Neural progenitor cell (in vitro differentiated cells): ENCODE measurements at regions not wholly inside any gene's neighbourhood (a gene's known extent, or its start where the extent isn't known, plus 50 kb on each side); places are given as distances from the start of the nearest gene placed in this dataset.

Experiments
- DNase-seq: peaks from one replicate; pipeline ENCODE4 v3.0.0-alpha.2; 2016; ENCODE audit warnings: low spot score
- H2AFZ ChIP-seq: fragments of 200-600 bp; sonication (generic); replicated peaks from 2 replicates; pipeline ENCODE4 v1.6.1; 2016; ENCODE audit warnings: antibody characterized with exemption
- H3F3A ChIP-seq: fragments of 200-600 bp; sonication (generic); 2 replicates; pipeline ENCODE4 v1.6.1; 2016; ENCODE audit warnings: antibody characterized with exemption, low read depth
- H3K27ac ChIP-seq: fragments of 200-600 bp; sonication (generic); 2 replicates; pipeline ENCODE4 v1.5.1; 2016; ENCODE audit warnings: mild to moderate bottlenecking
- H3K27me3 ChIP-seq: fragments of 200-600 bp; sonication (generic); 2 replicates; pipeline ENCODE4 v1.6.1; 2016; ENCODE audit warnings: mild to moderate bottlenecking, moderate library complexity
- H3K36me3 ChIP-seq: fragments of 200-600 bp; sonication (generic); 2 replicates; pipeline ENCODE4 v1.5.1; 2016
- H3K4me1 ChIP-seq: fragments of 200-600 bp; sonication (generic); 2 replicates; pipeline ENCODE4 v1.6.1; 2016; ENCODE audit warnings: mixed run types
- H3K4me2 ChIP-seq: fragments of 200-600 bp; sonication (generic); 2 replicates; pipeline ENCODE4 v1.6.1; 2016
- H3K4me3 ChIP-seq: fragments of 200-600 bp; sonication (generic); 2 replicates; pipeline ENCODE4 v1.5.1; 2016
- H3K79me2 ChIP-seq: fragments of 200-600 bp; sonication (generic); 2 replicates; pipeline ENCODE4 v1.6.1; 2016; ENCODE audit warnings: low read depth
- H3K9ac ChIP-seq: fragments of 200-600 bp; sonication (generic); 2 replicates; pipeline ENCODE4 v1.6.1; 2016
- H3K9me3 ChIP-seq: fragments of 200-600 bp; sonication (generic); 2 replicates; pipeline ENCODE4 v1.5.1; 2016; ENCODE audit warnings: low read depth
- H4K20me1 ChIP-seq: fragments of 200-600 bp; sonication (generic); 2 replicates; pipeline ENCODE4 v1.6.1; 2016; ENCODE audit warnings: low read depth
- H3K27ac Mint-ChIP-seq: 3 replicates; pipeline ENCODE4 v1.8.0; 2021; ENCODE audit warnings: mixed read lengths
- H3K27me3 Mint-ChIP-seq: 2 replicates; pipeline ENCODE4 v1.8.0; 2022; ENCODE audit warnings: low read depth, mild to moderate bottlenecking, inconsistent platforms, moderate library complexity, mixed read lengths; ENCODE audit not compliant: insufficient read depth
- H3K36me3 Mint-ChIP-seq: 3 replicates; pipeline ENCODE4 v1.8.0; 2021; ENCODE audit warnings: mixed read lengths
- H3K4me1 Mint-ChIP-seq: 3 replicates; pipeline ENCODE4 v1.8.0; 2021; ENCODE audit warnings: mixed read lengths
- H3K4me3 Mint-ChIP-seq: 3 replicates; pipeline ENCODE4 v1.8.0; 2021; ENCODE audit warnings: mild to moderate bottlenecking, moderate library complexity, mixed read lengths
- H3K9me3 Mint-ChIP-seq: 3 replicates; pipeline ENCODE4 v1.8.0; 2020; ENCODE audit warnings: mixed read lengths
- CTCF ChIP-seq: fragments of 200-600 bp; sonication (generic); IDR thresholded peaks from 2 replicates; pipeline ENCODE4 v1.5.1; 2017; ENCODE audit warnings: antibody characterized with exemption, mild to moderate bottlenecking
- EZH2 ChIP-seq: fragments of 200-600 bp; sonication (generic); IDR thresholded peaks from 2 replicates; pipeline ENCODE4 v1.6.1; 2017; ENCODE audit warnings: antibody characterized with exemption, mild to moderate bottlenecking, moderate library complexity
- EZH2phosphoT487 ChIP-seq: fragments of 200-600 bp; sonication (generic); IDR thresholded peaks from 2 replicates; pipeline ENCODE4 v1.6.1; 2017; ENCODE audit warnings: antibody characterized with exemption

DNA sequence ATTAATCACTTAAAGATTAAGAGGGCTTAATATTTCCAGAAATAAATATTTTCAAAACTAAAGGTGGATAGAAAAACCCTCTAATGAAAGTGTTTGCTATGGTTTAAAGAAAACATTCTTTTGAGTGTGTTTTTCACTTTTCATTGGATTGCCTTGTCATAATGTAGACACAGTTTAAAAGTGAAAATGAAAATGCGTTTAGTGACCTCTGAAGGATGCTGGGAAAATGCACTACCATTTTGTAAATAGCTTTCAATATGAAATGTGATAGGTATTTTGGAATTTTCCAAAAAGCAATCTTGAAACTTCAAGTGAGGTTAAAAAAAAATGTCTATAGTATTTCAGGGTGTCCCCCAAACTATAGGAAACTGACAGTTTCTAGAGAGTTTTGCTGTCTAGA is 642.2 kb downstream of the C4orf33 start:
- H3K9me3 ChIP-seq, result no peaks in the 10 kb centered on the region
- no peaks in the 10 kb centered on the region for H3K36me3 ChIP-seq
- no peak for DNase-seq
- H3K36me3 Mint-ChIP-seq, result no peaks in the 10 kb centered on the region
- peaks cover under 1% of the 10 kb centered on the region for H3K9me3 Mint-ChIP-seq
- H3K79me2 ChIP-seq, result no peaks in the 10 kb centered on the region
- H4K20me1 ChIP-seq, result no peaks in the 10 kb centered on the region
- H3K9ac ChIP-seq, result no peak overlapping the region
- H3K27ac ChIP-seq, result no peak overlapping the region
- no peaks in the 10 kb centered on the region for H3K27me3 ChIP-seq
- TF ChIP-seq EZH2phosphoT487 (no peak), CTCF (no peak), EZH2 (no peak)
- no peaks in the 10 kb centered on the region for H3F3A ChIP-seq
- no peak overlapping the region for H3K4me3 Mint-ChIP-seq
- no peak overlapping the region for H2AFZ ChIP-seq
- no peak overlapping the region for H3K27ac Mint-ChIP-seq
- H3K4me1 ChIP-seq, result no peaks in the 10 kb centered on the region
- H3K27me3 Mint-ChIP-seq, result no peaks in the 10 kb centered on the region
- H3K4me1 Mint-ChIP-seq, result no peaks in the 10 kb centered on the region
- no peak overlapping the region for H3K4me3 ChIP-seq
- H3K4me2 ChIP-seq, result no peak overlapping the region

DNA sequence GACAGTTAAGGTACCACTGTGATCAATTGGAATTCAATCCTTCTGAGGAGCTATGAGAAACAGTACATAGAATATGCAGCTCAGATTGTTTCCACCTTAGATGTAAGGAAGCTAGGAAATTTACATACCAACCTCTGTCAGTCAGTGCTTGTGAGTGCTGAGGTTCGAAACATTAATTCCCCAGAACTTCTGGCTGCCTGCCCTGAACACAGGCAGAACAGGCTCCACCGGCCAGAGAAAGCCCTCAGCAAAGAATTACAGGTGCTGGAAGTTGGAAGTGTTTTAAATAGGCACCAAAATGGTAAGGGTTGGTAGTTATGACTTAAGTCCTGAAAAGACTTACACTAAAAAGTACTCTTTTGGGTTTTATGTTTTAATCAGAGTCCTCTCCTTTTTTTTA is 651.8 kb downstream of the C4orf33 start:
- H3K36me3 ChIP-seq, result no peaks in the 10 kb centered on the region
- no peak for DNase-seq
- no peaks in the 10 kb centered on the region for H3K4me1 ChIP-seq
- no peak overlapping the region for H3K9ac ChIP-seq
- no peaks in the 10 kb centered on the region for H3K27me3 Mint-ChIP-seq
- H3K4me2 ChIP-seq, result no peak overlapping the region
- H3K4me3 Mint-ChIP-seq, result no peak overlapping the region
- H3K79me2 ChIP-seq, result no peaks in the 10 kb centered on the region
- H3K4me1 Mint-ChIP-seq, result peaks cover 3% of the 10 kb centered on the region
- no peaks in the 10 kb centered on the region for H3F3A ChIP-seq
- no peak overlapping the region for H3K27ac ChIP-seq
- H2AFZ ChIP-seq, result peak overlapping the region; percentile 18
- no peaks in the 10 kb centered on the region for H3K9me3 ChIP-seq
- no peak for TF ChIP-seq CTCF
- no peak for TF ChIP-seq EZH2
- no peak for TF ChIP-seq EZH2phosphoT487
- no peaks in the 10 kb centered on the region for H3K27me3 ChIP-seq
- H3K36me3 Mint-ChIP-seq, result no peaks in the 10 kb centered on the region
- no peaks in the 10 kb centered on the region for H4K20me1 ChIP-seq
- H3K4me3 ChIP-seq, result no peak overlapping the region
- H3K27ac Mint-ChIP-seq, result no peak overlapping the region
- no peaks in the 10 kb centered on the region for H3K9me3 Mint-ChIP-seq

- no peaks in the 10 kb centered on the region for H3K9me3 ChIP-seq
- no peak overlapping the region for H3K4me3 ChIP-seq
- no peak for TF ChIP-seq CTCF
- TF ChIP-seq EZH2phosphoT487, result no peak
- no peak for TF ChIP-seq EZH2
- no peak overlapping the region for H2AFZ ChIP-seq
- Mint-ChIP-seq H3K9me3 (no peaks in the 10 kb centered on the region), H3K36me3 (no peaks in the 10 kb centered on the region), H3K4me3 (no peak overlapping the region), H3K27me3 (no peaks in the 10 kb centered on the region), H3K4me1 (peaks cover 3% of the 10 kb centered on the region), H3K27ac (no peak overlapping the region)
- no peak overlapping the region for H3K4me2 ChIP-seq
- no peaks in the 10 kb centered on the region for H3F3A ChIP-seq
- no peak for DNase-seq
- no peaks in the 10 kb centered on the region for H3K27me3 ChIP-seq
- no peaks in the 10 kb centered on the region for H3K4me1 ChIP-seq
- H4K20me1 ChIP-seq, result no peaks in the 10 kb centered on the region
- no peak overlapping the region for H3K9ac ChIP-seq
- no peak overlapping the region for H3K27ac ChIP-seq
- no peaks in the 10 kb centered on the region for H3K36me3 ChIP-seq
- no peaks in the 10 kb centered on the region for H3K79me2 ChIP-seq
Measured at GRCh38 chr4:129748991-129749390, 653.0 kb downstream of the C4orf33 start.

DNA sequence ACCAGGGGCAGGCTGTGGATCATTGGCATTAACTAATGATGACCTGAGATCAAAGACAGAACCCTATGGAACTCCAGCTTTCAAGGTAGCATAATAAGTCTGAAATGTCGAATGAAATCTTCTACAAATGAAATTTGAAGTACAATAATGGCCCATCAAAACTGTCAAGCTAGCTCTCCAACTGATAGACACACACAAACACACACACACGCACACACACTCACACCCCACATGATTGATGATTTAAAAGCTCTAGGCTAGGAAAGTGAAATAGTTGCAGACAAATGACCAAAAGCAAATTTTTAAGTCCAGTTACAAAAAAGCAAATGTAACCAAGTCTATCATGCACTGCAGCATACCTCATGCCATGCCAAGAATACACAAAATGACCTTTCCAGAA is 655.7 kb downstream of the C4orf33 start:
- no peak overlapping the region for H3K4me3 ChIP-seq
- no peak overlapping the region for H3K4me3 Mint-ChIP-seq
- H3K4me1 ChIP-seq, result no peaks in the 10 kb centered on the region
- H3K27ac Mint-ChIP-seq, result no peak overlapping the region
- no peak for DNase-seq
- no peaks in the 10 kb centered on the region for H3K36me3 Mint-ChIP-seq
- peaks cover 3% of the 10 kb centered on the region for H3K4me1 Mint-ChIP-seq
- no peaks in the 10 kb centered on the region for H3K9me3 Mint-ChIP-seq
- no peak overlapping the region for H3K9ac ChIP-seq
- H2AFZ ChIP-seq, result peak overlapping the region; percentile 22
- TF ChIP-seq EZH2, result no peak
- TF ChIP-seq EZH2phosphoT487, result no peak
- TF ChIP-seq CTCF, result no peak
- no peaks in the 10 kb centered on the region for H4K20me1 ChIP-seq
- H3F3A ChIP-seq, result no peaks in the 10 kb centered on the region
- H3K36me3 ChIP-seq, result no peaks in the 10 kb centered on the region
- no peaks in the 10 kb centered on the region for H3K27me3 Mint-ChIP-seq
- no peak overlapping the region for H3K27ac ChIP-seq
- no peak overlapping the region for H3K4me2 ChIP-seq
- H3K27me3 ChIP-seq, result no peaks in the 10 kb centered on the region
- no peaks in the 10 kb centered on the region for H3K9me3 ChIP-seq
- no peaks in the 10 kb centered on the region for H3K79me2 ChIP-seq
